Mesendoderm (in vitro differentiated cells): ENCODE measurements at regions not wholly inside any gene's neighbourhood (a gene's known extent, or its start where the extent isn't known, plus 50 kb on each side); places are given as distances from the start of the nearest gene placed in this dataset.
"Not testable (repeated sequence)": the region's sequence is repeated elsewhere in the genome, so short reads cannot be mapped to it uniquely, and the experiment has no call there.

ENCODE experiments used
- DNase-seq: peaks from one replicate; pipeline ENCODE4 v3.0.0; 2013
- H2AK5ac ChIP-seq: 2 replicates; pipeline ENCODE4 v1.6.1; 2013; ENCODE audit warnings: low read length, inconsistent platforms
- H2BK120ac ChIP-seq: 2 replicates; pipeline ENCODE4 v1.6.1; 2013; ENCODE audit warnings: low read depth, mild to moderate bottlenecking, low read length, moderate library complexity, mixed read lengths
- H2BK15ac ChIP-seq: replicated peaks from 2 replicates; pipeline ENCODE4 v1.6.1; 2013; ENCODE audit warnings: low read depth, mild to moderate bottlenecking, moderate library complexity
- H2BK5ac ChIP-seq: 2 replicates; pipeline ENCODE4 v1.6.1; 2013; ENCODE audit warnings: low read length, inconsistent platforms
- H3K18ac ChIP-seq: 2 replicates; pipeline ENCODE4 v1.6.1; 2013; ENCODE audit warnings: mild to moderate bottlenecking, low read length, mixed read lengths
- H3K23ac ChIP-seq: one replicate; pipeline ENCODE4 v1.6.1; 2013; ENCODE audit warnings: low read length
- H3K27ac ChIP-seq: 2 replicates; pipeline ENCODE4 v1.5.1; 2013; ENCODE audit warnings: low read depth, mild to moderate bottlenecking, inconsistent platforms, low read length, moderate library complexity
- H3K27me3 ChIP-seq: 2 replicates; pipeline ENCODE4 v1.6.1; 2013; ENCODE audit warnings: low read length, control low read depth, mild to moderate bottlenecking, inconsistent platforms; ENCODE audit not compliant: insufficient read depth, poor library complexity
- H3K36me3 ChIP-seq: 2 replicates; pipeline ENCODE4 v1.6.1; 2013; ENCODE audit warnings: low read length, inconsistent platforms; ENCODE audit not compliant: control insufficient read depth, insufficient read depth
- H3K4ac ChIP-seq: one replicate; pipeline ENCODE4 v1.6.1; 2013; ENCODE audit warnings: low read depth, mild to moderate bottlenecking, low read length, moderate library complexity
- H3K4me1 ChIP-seq: 2 replicates; pipeline ENCODE4 v1.6.1; 2013; ENCODE audit warnings: low read depth, low read length, inconsistent platforms; ENCODE audit not compliant: control insufficient read depth
- H3K4me2 ChIP-seq: 2 replicates; pipeline ENCODE4 v1.6.1; 2013; ENCODE audit warnings: low read length
- H3K4me3 ChIP-seq: 2 replicates; pipeline ENCODE4 v1.5.1; 2013; ENCODE audit warnings: mild to moderate bottlenecking, low read length
- H3K56ac ChIP-seq: one replicate; pipeline ENCODE4 v1.6.1; 2013; ENCODE audit warnings: low read length
- H3K79me1 ChIP-seq: 2 replicates; pipeline ENCODE4 v1.6.1; 2013; ENCODE audit warnings: low read length, inconsistent platforms
- H3K79me2 ChIP-seq: 2 replicates; pipeline ENCODE4 v1.6.1; 2013; ENCODE audit warnings: mild to moderate bottlenecking, low read length; ENCODE audit not compliant: control insufficient read depth, insufficient read depth
- H3K9ac ChIP-seq: 2 replicates; pipeline ENCODE4 v1.6.1; 2013; ENCODE audit warnings: low read length, inconsistent platforms
- H4K5ac ChIP-seq: one replicate; pipeline ENCODE4 v1.6.1; 2013; ENCODE audit warnings: low read length
- H4K8ac ChIP-seq: one replicate; pipeline ENCODE4 v1.6.1; 2013; ENCODE audit warnings: low read depth, mild to moderate bottlenecking, control low read depth, low read length, moderate library complexity
- WGBS: extraction: QIAGEN DNeasy Blood & Tissue Kit; methylation state at CpG from one replicate; pipeline ENCODE4 v1.1.7; 2013; ENCODE audit warnings: low lambda C conversion rate, missing lambda C conversion rate; ENCODE audit not compliant: insufficient coverage; ENCODE audit errors: extremely low coverage; 5-methylcytosine and 5-hydroxymethylcytosine counted together

DNA sequence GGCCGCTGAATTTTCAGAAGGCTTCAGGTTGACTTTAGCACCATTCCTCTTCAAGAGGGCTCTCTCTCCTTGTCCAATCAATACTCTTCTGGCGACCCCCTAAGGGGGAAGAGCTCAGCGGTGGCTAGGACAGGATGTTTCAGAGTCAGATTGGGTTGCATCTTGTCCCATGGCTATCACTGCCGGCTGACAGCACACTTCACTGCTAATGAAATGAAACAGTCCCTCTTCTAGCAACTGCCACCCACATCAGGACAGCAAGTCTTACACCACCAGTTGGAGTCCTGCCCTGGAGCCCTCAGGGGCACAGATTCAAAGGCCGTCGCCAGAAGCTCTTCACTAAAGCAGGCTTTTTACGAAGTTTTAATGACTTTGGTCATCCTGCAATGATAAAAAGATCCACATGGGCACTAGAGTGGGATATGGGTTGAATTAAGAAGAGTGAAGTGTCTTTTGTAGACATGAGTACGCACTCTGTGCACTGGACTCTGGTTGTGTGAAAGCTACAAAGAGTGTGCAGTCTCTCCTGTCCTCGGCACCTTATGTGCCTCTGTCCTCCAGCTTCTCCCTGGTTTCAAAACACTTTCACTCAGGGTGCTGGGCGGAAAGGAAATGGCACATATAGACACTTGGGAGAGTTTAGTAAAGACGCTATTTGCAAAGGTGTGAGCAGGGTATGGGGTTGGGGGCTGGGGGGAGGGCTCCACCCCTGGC, 66.1 kb upstream of the SLC22A16 start:
- Histone ChIP-seq H2AK5ac (no peak overlapping the region), H3K79me2 (no peaks in the 10 kb centered on the region), H3K4me2 (no peak overlapping the region), H3K56ac (no peak overlapping the region), H2BK120ac (no peak overlapping the region), H4K5ac (no peak overlapping the region), H3K4me1 (no peaks in the 10 kb centered on the region), H3K4me3 (no peak overlapping the region), H3K23ac (no peak overlapping the region), H3K4ac (no peak overlapping the region), H3K9ac (no peak overlapping the region), H2BK5ac (no peak overlapping the region), H4K8ac (no peak overlapping the region), H3K27ac (no peak overlapping the region), H3K79me1 (no peaks in the 10 kb centered on the region), H3K27me3 (no peaks in the 10 kb centered on the region), H3K18ac (no peak overlapping the region), H3K36me3 (no peaks in the 10 kb centered on the region), H2BK15ac (no peak overlapping the region)
- peak; percentile 32 for DNase-seq
- no CpG with 5 or more reads among the region's 11 CpGs for WGBS

DNA sequence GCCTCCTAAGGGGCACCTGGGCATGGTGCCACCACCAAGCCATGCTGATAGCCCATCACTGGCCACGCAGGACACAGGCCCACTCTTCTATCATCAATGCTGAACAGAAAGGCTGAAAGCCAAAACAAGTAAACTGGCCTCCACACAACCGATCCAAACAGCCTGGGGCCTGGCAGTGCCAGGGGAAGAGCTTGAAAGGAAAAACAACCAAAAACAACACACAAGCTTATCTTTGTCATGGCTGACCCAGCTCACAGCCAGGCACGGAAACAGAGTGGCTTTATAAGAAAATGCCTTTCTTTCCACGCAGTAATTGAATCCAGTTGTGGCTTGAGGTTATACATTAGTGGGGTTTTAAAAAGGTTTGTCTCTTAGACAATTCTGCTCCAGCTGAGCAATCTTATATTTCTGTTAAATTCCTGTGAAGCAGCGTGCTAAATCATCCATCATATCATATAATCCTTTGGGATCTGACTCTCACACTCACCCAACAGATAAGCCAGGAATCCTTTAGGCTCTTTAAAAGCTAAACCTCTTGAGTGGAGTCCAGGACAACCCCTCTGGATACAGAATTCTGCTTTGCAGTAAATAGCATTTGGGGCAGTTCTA, 65.4 kb upstream of the SLC22A16 start:
- no peak for DNase-seq
- no peak overlapping the region for H3K27ac ChIP-seq

DNA sequence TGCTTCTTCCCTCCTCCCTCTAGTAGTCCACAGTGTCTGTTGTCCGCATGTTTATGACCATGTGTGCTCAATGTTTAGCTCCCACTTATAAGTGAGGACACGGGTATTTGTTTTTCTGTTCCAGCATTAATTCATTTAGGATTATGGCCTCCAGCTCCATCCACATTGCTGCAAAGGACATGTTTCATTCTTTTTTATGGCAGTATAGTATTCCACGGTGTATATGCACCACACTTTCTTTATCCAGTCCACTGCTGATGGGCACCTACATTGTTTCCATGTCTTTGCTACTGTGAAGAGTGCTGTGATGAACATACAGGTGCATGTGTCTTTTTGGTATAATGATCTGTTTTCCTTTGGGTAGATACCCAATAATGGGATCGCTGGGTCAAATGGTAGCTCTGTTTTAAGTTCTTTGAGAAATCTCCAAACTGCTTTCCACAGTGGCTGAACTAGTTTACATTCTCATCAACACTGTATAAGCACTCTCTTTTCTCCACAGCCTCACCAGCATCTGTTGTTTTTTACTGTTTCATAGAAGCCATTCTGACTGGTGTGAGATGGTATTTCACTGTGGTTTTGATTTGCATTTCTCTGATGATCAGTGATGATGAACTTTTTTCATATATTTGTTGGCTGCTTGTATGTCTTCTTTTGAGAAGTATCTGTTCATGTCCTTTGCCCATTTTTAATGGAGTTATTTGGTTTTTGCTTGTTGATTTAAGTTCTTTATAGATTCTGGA, 63.0 kb upstream of the SLC22A16 start:
- H3K27ac ChIP-seq, H4K5ac ChIP-seq, H2BK15ac ChIP-seq, H3K9ac ChIP-seq, H4K8ac ChIP-seq, H3K4me2 ChIP-seq, DNase-seq, H3K23ac ChIP-seq, H3K79me1 ChIP-seq, H2BK5ac ChIP-seq, H3K56ac ChIP-seq, H3K79me2 ChIP-seq, H3K4me3 ChIP-seq, H3K36me3 ChIP-seq, H3K18ac ChIP-seq, H3K27me3 ChIP-seq, H2BK120ac ChIP-seq, H3K4ac ChIP-seq, H2AK5ac ChIP-seq, H3K4me1 ChIP-seq: not testable (repeated sequence)
- WGBS = no CpG with 5 or more reads among the region's 4 CpGs

More for the DNA sequence above, 65.4 kb upstream of the SLC22A16 start:
- Histone ChIP-seq H3K79me1 (no peaks in the 10 kb centered on the region), H3K56ac (no peak overlapping the region), H3K36me3 (no peaks in the 10 kb centered on the region), H2AK5ac (no peak overlapping the region), H2BK5ac (no peak overlapping the region), H2BK120ac (no peak overlapping the region), H4K8ac (no peak overlapping the region), H4K5ac (no peak overlapping the region), H3K4me1 (no peaks in the 10 kb centered on the region), H3K4ac (no peak overlapping the region), H2BK15ac (no peak overlapping the region), H3K18ac (no peak overlapping the region), H3K27me3 (no peaks in the 10 kb centered on the region), H3K79me2 (no peaks in the 10 kb centered on the region), H3K4me3 (no peak overlapping the region), H3K9ac (no peak overlapping the region), H3K23ac (no peak overlapping the region), H3K4me2 (no peak overlapping the region)
- WGBS = no CpG with 5 or more reads among the region's 5 CpGs

DNA sequence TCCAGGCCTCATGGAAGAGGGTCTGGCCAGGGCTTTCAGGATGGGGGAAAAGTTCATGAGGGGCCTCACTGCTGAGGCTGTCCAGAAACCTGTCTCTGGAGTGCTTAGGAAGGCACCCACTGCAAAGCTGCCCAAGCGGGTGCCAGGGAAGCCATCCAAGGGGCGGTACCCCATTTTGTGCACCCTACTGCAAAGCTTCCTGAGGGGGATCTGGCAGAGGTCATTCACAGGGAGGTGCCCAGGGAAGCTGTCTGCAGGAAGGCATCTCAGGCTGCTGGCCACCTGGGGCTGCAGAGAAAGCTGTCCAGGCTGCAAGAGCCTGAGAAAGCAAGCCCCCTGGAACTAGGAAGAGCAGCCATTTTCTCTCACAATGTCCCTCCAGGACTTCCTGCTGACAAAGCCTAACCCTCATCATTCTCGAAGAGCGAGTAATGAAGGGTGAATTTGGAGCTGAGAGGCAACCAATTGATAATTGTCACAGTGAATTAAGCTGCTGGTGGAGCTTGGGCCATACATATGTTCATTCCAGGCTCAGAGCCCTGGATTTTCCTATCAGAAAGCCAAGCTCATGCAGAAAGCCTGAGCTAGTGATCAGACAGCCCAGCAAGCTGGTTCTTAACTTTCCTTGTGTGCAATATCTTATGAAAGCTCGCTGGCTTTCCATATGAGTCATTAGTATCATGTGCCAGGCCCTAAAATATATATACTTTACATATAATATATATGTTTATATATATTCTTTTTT, 62.2 kb upstream of the SLC22A16 start:
- no peak overlapping the region for H3K9ac ChIP-seq
- H2BK5ac ChIP-seq = no peak overlapping the region
- no peak overlapping the region for H2AK5ac ChIP-seq
- H3K4ac ChIP-seq = no peak overlapping the region
- no CpG with 5 or more reads among the region's 5 CpGs for WGBS
- H3K4me1 ChIP-seq = no peaks in the 10 kb centered on the region
- H3K4me3 ChIP-seq = no peak overlapping the region
- no peak overlapping the region for H4K8ac ChIP-seq
- no peak overlapping the region for H3K27ac ChIP-seq
- no peaks in the 10 kb centered on the region for H3K27me3 ChIP-seq
- H2BK15ac ChIP-seq = no peak overlapping the region
- no peaks in the 10 kb centered on the region for H3K79me1 ChIP-seq
- H3K23ac ChIP-seq = no peak overlapping the region
- no peak overlapping the region for H3K4me2 ChIP-seq
- no peak overlapping the region for H2BK120ac ChIP-seq
- no peak overlapping the region for H3K56ac ChIP-seq
- H4K5ac ChIP-seq = no peak overlapping the region
- no peaks in the 10 kb centered on the region for H3K36me3 ChIP-seq
- H3K18ac ChIP-seq = no peak overlapping the region
- DNase-seq = peak; percentile 17
- H3K79me2 ChIP-seq = no peaks in the 10 kb centered on the region

DNA sequence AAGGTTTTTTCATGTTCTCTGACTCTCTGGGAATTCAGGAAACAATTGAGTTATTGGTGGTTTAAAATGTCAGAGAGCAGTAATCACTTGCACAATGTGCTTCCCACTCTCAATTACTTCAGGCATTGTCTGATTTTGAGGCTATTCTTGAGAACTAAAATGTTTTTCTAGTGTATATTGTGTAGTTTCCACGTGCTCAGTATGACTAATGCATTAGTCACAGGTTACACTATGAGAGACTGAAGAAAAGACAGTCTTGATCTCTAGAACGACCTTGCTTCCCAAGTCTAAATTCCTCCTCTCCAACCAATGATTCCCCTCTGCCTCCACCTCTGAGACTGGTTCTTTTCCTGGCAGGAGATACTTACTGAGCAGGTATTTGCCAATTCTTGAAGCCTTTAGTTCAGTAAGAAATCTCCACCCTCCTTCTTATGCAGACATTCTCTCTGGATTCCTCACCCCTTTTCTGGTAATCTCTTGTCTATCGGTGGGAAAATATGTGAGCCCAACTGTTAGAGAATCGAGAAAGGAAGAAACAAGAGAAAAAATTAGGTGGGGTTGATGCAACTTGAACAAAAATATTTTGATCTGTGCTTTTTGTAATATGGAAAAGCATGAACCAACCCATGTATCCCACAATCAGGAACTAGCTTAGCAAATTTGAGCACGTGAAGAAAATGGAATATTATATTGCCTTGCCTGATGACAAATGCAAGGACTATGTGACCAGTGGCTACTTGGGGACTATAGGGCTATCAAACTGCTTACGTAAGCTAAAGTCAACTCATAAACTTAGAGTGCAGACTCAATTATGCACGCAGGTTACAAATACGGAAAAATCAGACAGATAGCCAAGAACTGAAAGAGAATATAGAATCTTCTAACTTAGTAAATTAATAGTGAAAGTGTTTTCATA, 61.1 kb upstream of the SLC22A16 start:
- Histone ChIP-seq H2BK5ac (no peak overlapping the region), H3K23ac (no peak overlapping the region), H3K27me3 (no peaks in the 10 kb centered on the region), H3K27ac (no peak overlapping the region), H3K79me1 (no peaks in the 10 kb centered on the region), H3K4me1 (no peaks in the 10 kb centered on the region), H2BK15ac (no peak overlapping the region), H2BK120ac (no peak overlapping the region), H3K18ac (no peak overlapping the region), H4K8ac (no peak overlapping the region), H3K4me2 (no peak overlapping the region), H3K36me3 (no peaks in the 10 kb centered on the region), H3K4ac (no peak overlapping the region), H3K9ac (no peak overlapping the region), H3K56ac (no peak overlapping the region), H2AK5ac (no peak overlapping the region), H3K79me2 (no peaks in the 10 kb centered on the region), H3K4me3 (no peak overlapping the region), H4K5ac (no peak overlapping the region)
- peak; percentile 52 for DNase-seq
- no CpG with 5 or more reads among the region's 8 CpGs for WGBS
